NCI-H510A (cell line): ENCODE measurements at regions not wholly inside any gene's neighbourhood (a gene's known extent, or its start where the extent isn't known, plus 50 kb on each side); places are given as distances from the start of the nearest gene placed in this dataset.

Experiments used
- DNase-seq: peaks from one replicate; lab custom pipeline; 2025; lab: John Stamatoyannopoulos, UW

- DNase-seq: no peak
Observed at GRCh38 chr17:56096026-56096810, 57.1 kb upstream of the ANKFN1 start.

GRCh38 chr17:56098746-56099145 is 54.5 kb upstream of the ANKFN1 start:
- no peak for DNase-seq

DNA sequence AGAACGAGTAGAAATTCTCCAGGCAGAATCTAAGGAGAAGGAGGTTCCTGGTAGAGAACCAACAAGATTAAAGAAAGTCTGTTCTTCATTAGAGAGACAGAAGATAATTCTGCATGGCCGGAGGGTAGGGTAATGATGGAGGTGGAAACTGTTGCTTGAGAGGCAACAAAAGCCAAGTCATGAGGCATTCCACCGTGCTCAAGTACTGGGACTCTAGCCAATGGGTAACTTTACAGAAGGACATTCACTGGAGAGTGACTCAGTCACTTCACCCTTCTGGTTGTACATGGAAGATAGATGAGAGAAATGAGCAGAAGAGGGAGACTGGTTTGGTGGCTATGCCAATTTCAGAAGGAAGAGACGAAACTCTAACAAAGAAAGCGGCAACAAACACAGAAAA is 53.6 kb upstream of the ANKFN1 start:
- DNase-seq: no peak
